HG03558 (cell line): ENCODE measurements at regions not wholly inside any gene's neighbourhood (a gene's known extent, or its start where the extent isn't known, plus 50 kb on each side); places are given as distances from the start of the nearest gene placed in this dataset.
"Not testable (repeated sequence)": the region's sequence is repeated elsewhere in the genome, so short reads cannot be mapped to it uniquely, and the experiment has no call there.

Experiments
- ATAC-seq: cut with Tn5 transposase; IDR thresholded peaks from one replicate; pipeline ENCODE4 v1.9.1; 2021; ENCODE audit warnings: moderate number of reproducible peaks; ENCODE audit not compliant: unreplicated experiment; ENCODE audit errors: extremely low read depth

- ATAC-seq = no peak
These were observed 249.5 kb downstream of the PRELID2 start for GRCh38 chr5:145585443-145586148.

- ATAC-seq = no peak
These were observed 255.8 kb downstream of the PRELID2 start for GRCh38 chr5:145579301-145579700.

- no peak for ATAC-seq
These were observed 260.1 kb downstream of the PRELID2 start for GRCh38 chr5:145574889-145575573.

- no peak for ATAC-seq
These were observed 266.6 kb downstream of the PRELID2 start for GRCh38 chr5:145568581-145568980.

GRCh38 chr5:145562931-145563330 lies 272.2 kb downstream of the PRELID2 start:
- ATAC-seq = no peak

GRCh38 chr5:145558288-145558687 lies 276.9 kb downstream of the PRELID2 start:
- no peak for ATAC-seq

GRCh38 chr5:145557345-145557744 lies 277.8 kb downstream of the PRELID2 start:
- ATAC-seq = no peak

- no peak for ATAC-seq
These were observed 280.7 kb downstream of the PRELID2 start for GRCh38 chr5:145554399-145554798.

- no peak for ATAC-seq
These were observed 282.0 kb downstream of the PRELID2 start for GRCh38 chr5:145553177-145553576.

- ATAC-seq = no peak
These were observed 283.4 kb downstream of the PRELID2 start for GRCh38 chr5:145551714-145552113.

- ATAC-seq = no peak
These were observed 287.0 kb downstream of the PRELID2 start for GRCh38 chr5:145548097-145548496.

- no peak for ATAC-seq
These were observed 290.7 kb downstream of the PRELID2 start for GRCh38 chr5:145544401-145544800.

GRCh38 chr5:145543968-145544367 lies 291.2 kb downstream of the PRELID2 start:
- ATAC-seq = no peak

GRCh38 chr5:145540375-145540774 lies 294.8 kb downstream of the PRELID2 start:
- no peak for ATAC-seq

GRCh38 chr5:145539201-145539600 lies 295.9 kb downstream of the PRELID2 start:
- ATAC-seq = no peak

GRCh38 chr5:145536133-145536532 lies 299.0 kb downstream of the PRELID2 start:
- no peak for ATAC-seq

- no peak for ATAC-seq
These were observed 304.0 kb downstream of the PRELID2 start for GRCh38 chr5:145531038-145531734.

GRCh38 chr5:145521523-145521922 lies 313.6 kb downstream of the PRELID2 start:
- no peak for ATAC-seq

GRCh38 chr5:145521066-145521465 lies 314.1 kb downstream of the PRELID2 start:
- ATAC-seq = no peak

GRCh38 chr5:145520335-145520734 lies 314.8 kb downstream of the PRELID2 start:
- ATAC-seq = no peak

GRCh38 chr5:145517588-145517987 lies 317.6 kb downstream of the PRELID2 start:
- ATAC-seq = not testable (repeated sequence)
